Fibroblast of mammary gland (primary cell): ENCODE measurements at regions not wholly inside any gene's neighbourhood (a gene's known extent, or its start where the extent isn't known, plus 50 kb on each side); places are given as distances from the start of the nearest gene placed in this dataset.

Source experiments
- DNase-seq: peaks from one replicate; pipeline ENCODE4 v3.0.0-alpha.2; 2010; ENCODE audit warnings: low read depth
- H3K4me3 ChIP-seq: 2 replicates; pipeline ENCODE4 v1.5.1; 2011; ENCODE audit warnings: low read depth, mild to moderate bottlenecking, low read length, moderate library complexity; ENCODE audit not compliant: control insufficient read depth
- TF ChIP-seq, protein P1 (sequence below): conservative IDR thresholded peaks from 2 replicates; pipeline ENCODE4 v1.5.1; 2011; ENCODE audit warnings: low read depth, low read length, inconsistent platforms; ENCODE audit not compliant: control insufficient read depth, insufficient read depth

DNA sequence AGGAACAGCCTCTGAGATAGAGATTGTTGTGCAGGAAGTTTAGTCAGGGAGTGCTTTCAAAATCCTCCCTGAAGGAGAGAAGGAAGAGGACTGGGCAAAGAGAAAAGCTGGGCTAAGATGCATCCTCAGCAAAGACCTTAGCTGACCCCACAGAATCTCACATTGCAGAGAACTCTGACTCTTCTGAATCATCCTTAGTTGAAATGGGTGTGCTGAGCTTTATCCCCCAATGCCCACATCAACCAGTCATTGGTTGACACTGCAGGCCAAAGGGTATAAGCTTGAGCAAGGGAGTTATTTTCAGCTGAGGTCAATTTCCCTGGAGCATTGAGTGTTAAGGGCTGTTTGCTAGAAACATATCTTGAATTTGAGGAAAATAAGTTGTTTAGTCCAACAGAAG, 732.2 kb downstream of the CBLN4 start:
- DNase-seq, result peak; percentile 86
- no peak overlapping the region for H3K4me3 ChIP-seq
- TF ChIP-seq, protein P1, sequence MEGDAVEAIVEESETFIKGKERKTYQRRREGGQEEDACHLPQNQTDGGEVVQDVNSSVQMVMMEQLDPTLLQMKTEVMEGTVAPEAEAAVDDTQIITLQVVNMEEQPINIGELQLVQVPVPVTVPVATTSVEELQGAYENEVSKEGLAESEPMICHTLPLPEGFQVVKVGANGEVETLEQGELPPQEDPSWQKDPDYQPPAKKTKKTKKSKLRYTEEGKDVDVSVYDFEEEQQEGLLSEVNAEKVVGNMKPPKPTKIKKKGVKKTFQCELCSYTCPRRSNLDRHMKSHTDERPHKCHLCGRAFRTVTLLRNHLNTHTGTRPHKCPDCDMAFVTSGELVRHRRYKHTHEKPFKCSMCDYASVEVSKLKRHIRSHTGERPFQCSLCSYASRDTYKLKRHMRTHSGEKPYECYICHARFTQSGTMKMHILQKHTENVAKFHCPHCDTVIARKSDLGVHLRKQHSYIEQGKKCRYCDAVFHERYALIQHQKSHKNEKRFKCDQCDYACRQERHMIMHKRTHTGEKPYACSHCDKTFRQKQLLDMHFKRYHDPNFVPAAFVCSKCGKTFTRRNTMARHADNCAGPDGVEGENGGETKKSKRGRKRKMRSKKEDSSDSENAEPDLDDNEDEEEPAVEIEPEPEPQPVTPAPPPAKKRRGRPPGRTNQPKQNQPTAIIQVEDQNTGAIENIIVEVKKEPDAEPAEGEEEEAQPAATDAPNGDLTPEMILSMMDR, result no peak

GRCh38 chr20:55271371-55271770, 733.9 kb downstream of the CBLN4 start:
- TF ChIP-seq, protein P1, result no peak
- DNase-seq, result peak; percentile 26
- H3K4me3 ChIP-seq, result no peak overlapping the region

DNA sequence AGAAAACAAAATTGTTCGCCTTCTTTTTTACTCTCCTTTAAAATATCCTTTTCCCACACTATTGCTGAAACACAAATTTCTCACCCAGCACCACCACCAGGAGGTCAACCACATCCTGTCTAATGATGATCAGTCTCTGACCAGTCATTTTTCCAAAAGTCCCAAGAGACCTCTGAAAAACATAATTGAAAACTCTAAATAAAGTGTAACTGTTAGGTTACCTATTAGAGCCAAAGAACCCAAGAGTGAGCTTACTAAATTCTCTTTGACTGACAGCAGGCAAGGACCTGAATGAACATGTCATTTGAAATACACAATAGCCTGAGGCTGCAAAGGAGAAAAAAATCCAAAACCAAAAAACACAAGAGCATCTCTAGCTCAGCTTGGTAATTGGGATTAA, 735.4 kb downstream of the CBLN4 start:
- TF ChIP-seq, protein P1, result peak; percentile 11
- H3K4me3 ChIP-seq, result no peak overlapping the region
- peak; percentile 65 for DNase-seq

- DNase-seq, result no peak
- no peak overlapping the region for H3K4me3 ChIP-seq
- TF ChIP-seq, protein P1, result no peak
Observed at GRCh38 chr20:55266361-55266760, 739.0 kb downstream of the CBLN4 start.

DNA sequence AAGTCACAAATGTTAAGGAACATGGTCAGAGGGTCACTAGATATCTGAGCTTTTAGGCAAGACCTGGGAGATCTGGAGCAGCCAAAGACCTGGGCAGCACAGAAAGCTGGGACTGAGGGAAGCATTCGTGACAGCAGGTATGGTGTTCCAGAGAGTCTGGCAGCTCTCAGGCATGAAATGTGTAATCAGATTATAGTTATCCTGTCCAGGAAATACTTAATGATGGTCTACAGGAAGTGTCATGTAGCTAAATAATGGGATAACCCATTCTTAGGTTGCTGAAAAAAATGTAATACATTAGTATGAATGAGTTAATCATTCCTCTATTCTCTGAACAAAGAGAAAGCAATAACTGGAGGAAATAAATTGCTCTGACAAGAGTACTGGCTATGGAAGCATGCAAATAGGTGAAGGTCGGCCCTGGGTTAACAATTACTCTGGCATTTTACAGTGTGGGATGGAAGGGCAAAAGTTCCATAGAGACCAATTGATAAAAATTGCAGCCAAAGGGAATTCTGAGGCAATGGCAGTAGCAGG, 740.5 kb downstream of the CBLN4 start:
- TF ChIP-seq, protein P1, result no peak
- DNase-seq, result no peak
- no peak overlapping the region for H3K4me3 ChIP-seq

DNA sequence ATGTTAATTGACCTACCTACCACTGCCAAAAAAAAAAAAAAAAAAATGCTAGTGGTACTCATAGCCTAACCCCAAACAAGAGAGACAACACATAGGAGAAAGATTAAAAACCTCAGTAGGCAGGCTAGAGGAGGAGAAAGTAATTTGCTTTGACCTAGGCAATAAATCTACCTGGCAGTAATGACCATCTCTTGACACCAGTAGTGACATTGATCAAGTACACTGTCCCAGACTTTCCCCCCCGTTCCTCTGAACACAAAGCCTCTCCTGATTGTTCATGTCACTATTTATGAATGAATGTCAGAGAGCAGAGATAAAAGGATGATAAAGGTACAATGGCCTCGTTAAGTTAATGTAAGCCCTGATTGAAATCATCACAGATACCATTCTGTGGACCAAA, 746.8 kb downstream of the CBLN4 start:
- no peak for DNase-seq
- TF ChIP-seq, protein P1, result no peak
- H3K4me3 ChIP-seq, result no peak overlapping the region

GRCh38 chr20:55255016-55255415, 750.3 kb downstream of the CBLN4 start:
- no peak for DNase-seq
- TF ChIP-seq, protein P1, result no peak
- H3K4me3 ChIP-seq, result no peak overlapping the region
